ENCODE measurements at regions not wholly inside any gene's neighbourhood (a gene's known extent, or its start where the extent isn't known, plus 50 kb on each side); places are given as distances from the start of the nearest gene placed in this dataset.

DNA sequence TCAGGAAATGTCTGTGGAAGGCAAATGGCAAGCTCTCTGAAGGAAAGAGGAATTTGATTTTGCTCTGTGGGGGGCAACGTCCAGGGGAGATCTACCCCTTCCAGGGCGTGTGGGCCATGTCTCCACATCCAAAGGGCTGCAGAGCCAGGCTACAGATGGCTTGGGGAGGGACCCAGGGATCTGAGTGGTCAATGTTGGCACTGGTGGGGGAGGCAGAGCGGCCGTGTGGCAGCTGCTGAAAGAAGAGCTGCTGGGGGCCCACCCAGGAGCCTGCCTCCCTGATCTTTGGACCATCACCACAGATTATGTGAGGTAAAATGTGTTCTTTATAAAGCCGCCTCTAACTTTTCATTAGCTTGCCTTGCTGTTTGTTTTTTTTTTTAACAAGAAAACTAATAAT lies 144.1 kb downstream of the HERPUD2 start:
- TF ChIP-seq, protein P1, sequence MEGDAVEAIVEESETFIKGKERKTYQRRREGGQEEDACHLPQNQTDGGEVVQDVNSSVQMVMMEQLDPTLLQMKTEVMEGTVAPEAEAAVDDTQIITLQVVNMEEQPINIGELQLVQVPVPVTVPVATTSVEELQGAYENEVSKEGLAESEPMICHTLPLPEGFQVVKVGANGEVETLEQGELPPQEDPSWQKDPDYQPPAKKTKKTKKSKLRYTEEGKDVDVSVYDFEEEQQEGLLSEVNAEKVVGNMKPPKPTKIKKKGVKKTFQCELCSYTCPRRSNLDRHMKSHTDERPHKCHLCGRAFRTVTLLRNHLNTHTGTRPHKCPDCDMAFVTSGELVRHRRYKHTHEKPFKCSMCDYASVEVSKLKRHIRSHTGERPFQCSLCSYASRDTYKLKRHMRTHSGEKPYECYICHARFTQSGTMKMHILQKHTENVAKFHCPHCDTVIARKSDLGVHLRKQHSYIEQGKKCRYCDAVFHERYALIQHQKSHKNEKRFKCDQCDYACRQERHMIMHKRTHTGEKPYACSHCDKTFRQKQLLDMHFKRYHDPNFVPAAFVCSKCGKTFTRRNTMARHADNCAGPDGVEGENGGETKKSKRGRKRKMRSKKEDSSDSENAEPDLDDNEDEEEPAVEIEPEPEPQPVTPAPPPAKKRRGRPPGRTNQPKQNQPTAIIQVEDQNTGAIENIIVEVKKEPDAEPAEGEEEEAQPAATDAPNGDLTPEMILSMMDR (IDR thresholded peaks at IDR 0.05; ENCODE audit: borderline replicate concordance, control extremely low read depth, extremely low read depth, insufficient read depth, missing control alignments), result no peak
- in situ Hi-C loops (cut with MboI; ENCODE audit: low sequenced_read_pairs, unreplicated experiment), result no loop called here
- no peak for DNase-seq (ENCODE audit: low spot score)

DNA sequence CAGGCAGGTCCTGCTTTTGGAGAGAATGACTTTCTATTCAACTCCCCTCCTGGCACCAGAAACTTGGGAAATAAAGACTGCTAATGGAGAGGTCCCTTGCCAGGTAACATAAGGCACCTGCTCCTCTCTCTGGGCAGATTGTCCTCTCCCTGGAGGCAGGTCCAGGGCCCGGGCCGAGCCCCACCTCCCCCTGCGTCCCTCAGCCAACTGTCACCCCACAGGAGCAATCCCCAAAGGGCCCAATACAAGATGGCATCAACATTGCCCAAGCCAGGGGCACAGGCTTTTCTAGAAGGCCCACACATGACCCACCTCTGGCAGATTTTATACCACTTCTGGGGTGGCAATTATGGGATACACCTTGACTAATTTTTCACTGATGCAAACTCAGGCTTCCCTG lies 145.2 kb downstream of the HERPUD2 start:
- in situ Hi-C loops (cut with MboI; ENCODE audit: low sequenced_read_pairs, unreplicated experiment), result no loop called here
- DNase-seq (ENCODE audit: low spot score), result no peak
- TF ChIP-seq, protein P1 (IDR thresholded peaks at IDR 0.05; ENCODE audit: borderline replicate concordance, control extremely low read depth, extremely low read depth, insufficient read depth, missing control alignments), result no peak

DNA sequence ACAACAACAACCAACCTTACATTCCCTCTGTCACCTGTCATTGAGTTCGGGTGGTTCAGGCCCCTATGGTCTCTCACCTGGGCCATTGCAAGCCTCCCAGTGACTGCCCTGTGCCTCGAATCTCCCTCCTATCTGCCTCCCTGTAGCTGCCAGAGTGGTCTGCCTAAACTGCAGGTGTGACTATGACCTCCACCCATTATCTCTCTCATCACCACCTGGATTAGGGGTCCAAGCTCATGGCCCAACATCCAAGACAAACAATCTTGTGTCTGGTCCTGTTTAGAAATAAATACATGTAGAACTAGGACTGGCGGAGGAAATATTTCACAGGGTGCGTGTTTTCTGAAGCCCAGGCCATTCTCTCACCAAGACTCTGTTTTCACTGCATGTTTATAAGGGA lies 146.6 kb downstream of the HERPUD2 start:
- in situ Hi-C loops (cut with MboI; ENCODE audit: low sequenced_read_pairs, unreplicated experiment), result no loop called here
- TF ChIP-seq, protein P1 (IDR thresholded peaks at IDR 0.05; ENCODE audit: borderline replicate concordance, control extremely low read depth, extremely low read depth, insufficient read depth, missing control alignments), result no peak
- no peak for DNase-seq (ENCODE audit: low spot score)

DNA sequence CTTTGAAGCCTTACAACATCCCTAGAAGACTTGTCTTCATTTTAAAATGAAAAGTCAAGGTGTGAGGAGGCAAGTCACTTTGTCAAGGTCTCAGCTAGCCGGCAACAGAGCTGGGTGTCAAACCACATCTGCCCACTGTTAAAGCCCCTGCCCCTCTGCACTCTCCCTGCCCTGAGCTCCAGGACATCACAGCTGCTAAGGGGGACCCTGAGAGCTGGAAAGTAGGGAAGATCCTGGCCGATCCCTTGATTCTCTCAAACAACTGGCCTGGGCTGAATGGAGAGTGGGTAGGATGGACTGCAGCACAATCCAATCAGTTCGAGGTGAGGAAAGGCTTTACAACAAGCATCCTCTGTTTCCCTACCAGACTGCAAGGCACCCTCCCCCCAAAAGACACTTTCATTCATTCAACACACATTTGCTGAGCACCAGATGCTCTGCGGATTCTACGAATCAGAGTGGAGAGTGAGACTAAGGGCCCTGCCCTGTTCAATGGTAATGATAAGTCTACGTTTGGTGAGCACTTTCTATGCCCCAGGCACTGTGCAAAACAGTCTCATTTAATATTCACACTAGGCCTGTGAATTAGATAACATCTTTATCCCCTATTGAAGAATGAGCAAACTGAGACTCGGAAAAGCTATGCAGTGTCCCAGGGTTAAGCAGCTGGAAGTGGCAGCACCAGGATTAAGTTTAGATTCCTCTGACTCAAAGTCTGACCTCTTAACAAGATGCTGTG lies 148.1 kb downstream of the HERPUD2 start:
- TF ChIP-seq, protein P1 (IDR thresholded peaks at IDR 0.05; ENCODE audit: borderline replicate concordance, control extremely low read depth, extremely low read depth, insufficient read depth, missing control alignments), result no peak
- in situ Hi-C loops (cut with MboI; ENCODE audit: low sequenced_read_pairs, unreplicated experiment), result no loop called here

DNA sequence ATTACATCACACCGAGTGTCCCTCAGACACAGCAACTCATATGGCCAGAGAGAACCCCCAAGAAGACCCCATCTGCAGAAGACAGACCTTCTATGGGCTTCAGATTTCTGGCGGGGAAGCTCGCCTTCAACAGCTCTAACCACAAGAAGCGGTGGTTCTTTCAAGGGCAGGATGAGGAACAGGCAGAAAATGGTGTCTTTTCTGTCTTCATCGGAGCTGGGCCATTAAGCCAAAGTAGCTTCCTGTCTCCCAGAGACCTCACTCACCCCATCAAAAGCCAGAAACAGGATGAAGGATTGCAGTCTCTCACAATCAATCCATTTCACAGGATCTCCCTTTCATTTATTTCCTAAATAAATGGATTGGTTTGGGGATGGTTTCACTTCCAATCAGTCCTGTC lies 149.1 kb downstream of the HERPUD2 start:
- in situ Hi-C loops (cut with MboI; ENCODE audit: low sequenced_read_pairs, unreplicated experiment), result no loop called here
- TF ChIP-seq, protein P1 (IDR thresholded peaks at IDR 0.05; ENCODE audit: borderline replicate concordance, control extremely low read depth, extremely low read depth, insufficient read depth, missing control alignments), result no peak
- no peak for DNase-seq (ENCODE audit: low spot score)

More for the DNA sequence above, 148.1 kb downstream of the HERPUD2 start:
- DNase-seq (ENCODE audit: low spot score), result no peak

DNA sequence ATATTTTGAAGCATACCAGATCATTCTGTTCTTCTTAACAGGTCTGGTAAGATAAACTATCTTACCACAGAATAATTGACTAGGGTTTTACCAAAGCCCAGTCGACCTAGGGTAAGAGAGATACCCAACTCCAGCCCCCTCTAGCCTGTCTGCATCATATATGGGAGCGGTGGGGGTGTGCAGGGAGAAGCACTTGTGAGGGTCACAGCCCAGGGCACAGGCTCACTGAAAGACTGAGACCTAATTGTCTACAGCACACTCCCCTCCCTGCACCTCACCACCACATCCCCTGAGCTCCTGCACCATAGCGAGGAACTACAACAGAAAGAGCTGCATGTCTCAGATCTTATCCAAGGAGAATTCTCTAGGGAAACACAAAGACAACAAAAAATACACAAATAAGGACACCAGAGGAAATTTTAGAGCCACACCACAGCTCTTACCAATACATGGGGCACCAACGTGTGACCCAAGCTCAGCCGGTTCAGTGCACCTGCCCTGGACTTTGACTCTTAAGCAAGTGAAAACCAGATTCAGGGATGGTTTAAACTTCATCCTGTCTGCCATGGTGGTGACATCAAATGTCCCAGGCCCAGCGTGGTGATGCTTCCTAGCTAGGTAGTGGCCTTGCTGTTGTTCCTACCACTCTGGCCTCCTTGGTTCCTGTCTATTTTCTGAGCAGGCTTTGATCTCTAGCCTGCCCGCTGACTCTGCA lies 150.8 kb downstream of the HERPUD2 start:
- DNase-seq (ENCODE audit: low spot score), result no peak
- in situ Hi-C loops (cut with MboI; ENCODE audit: low sequenced_read_pairs, unreplicated experiment), result no loop called here
- TF ChIP-seq, protein P1 (IDR thresholded peaks at IDR 0.05; ENCODE audit: borderline replicate concordance, control extremely low read depth, extremely low read depth, insufficient read depth, missing control alignments), result no peak

Measured in GM13976 (cell line).